K562 (cell line): ENCODE measurements at regions not wholly inside any gene's neighbourhood (a gene's known extent, or its start where the extent isn't known, plus 50 kb on each side); places are given as distances from the start of the nearest gene placed in this dataset.

Source experiments
- ATAC-seq: fragments of 200-7000 bp; cut with Tn5 transposase; 3 replicates; pipeline ENCODE4 v1.9.1; 2020; ENCODE audit warnings: moderate library complexity
- BruUV-seq: library from RNA; stranded (reverse); fragments of 400-500 nt; replicated peaks from 2 replicates; lab custom pipeline; 2021; lab: Mats Ljungman, UMichigan
- CTCF ChIA-PET: fragments of 300-600 bp; formaldehyde crosslinking; extraction: SDS; loops from one replicate; lab custom pipeline; 2021; ENCODE audit warnings: low intra/inter-chr PET ratio; lab: Yijun Ruan, JAX
- POLR2A ChIA-PET: fragments of 300-600, 350-650 bp; sonication (Branson Sonifier 250); formaldehyde crosslinking; extraction: SDS; loops from one replicate; lab custom pipeline; 2021; ENCODE audit warnings: antibody characterized with exemption, inconsistent platforms; lab: Yijun Ruan, JAX
- DNase-seq, 4 experiments: peaks; one replicate each; pipeline versions ENCODE4 v3.0.0 to v3.0.0-alpha.2; 2011 to 2018; ENCODE audit warnings: low spot score in 3 of 4, mixed read lengths in 3 of 4; ENCODE audit errors: extremely low read depth in 1 of 4
- FAIRE-seq: peaks from 2 replicates; lab custom pipeline; 2011; peaks lifted over from hg19 to GRCh38; lab: Jason Lieb, UNC
- H2AFZ ChIP-seq: 2 replicates; pipeline ENCODE4 v1.6.0; 2011; ENCODE audit warnings: low read depth, low read length, control low read depth, inconsistent platforms
- H3K27ac ChIP-seq: fragments of 200-600 bp; 3 replicates; pipeline ENCODE4 v1.8.0; 2011; ENCODE audit warnings: low read depth, mild to moderate bottlenecking, control low read depth, inconsistent platforms, low read length, moderate library complexity, mixed read lengths; ENCODE audit errors: extremely low read depth
- H3K27me3 ChIP-seq, 2 experiments: fragments of 300-600 bp in 1 of 2; 2 replicates in 1 of 2; 3 replicates in 1 of 2; pipeline versions ENCODE4 v1.6.0 to v1.8.0; 2011; ENCODE audit warnings: inconsistent platforms in 2 of 2, low read length in 2 of 2, mild to moderate bottlenecking in 1 of 2, mixed read lengths in 1 of 2, moderate library complexity in 1 of 2; ENCODE audit not compliant: control insufficient read depth in 2 of 2, insufficient read depth in 2 of 2
- H3K36me3 ChIP-seq: fragments of 300-600 bp; 3 replicates; pipeline ENCODE4 v1.8.0; 2011; ENCODE audit warnings: mild to moderate bottlenecking, low read length, inconsistent platforms; ENCODE audit not compliant: control insufficient read depth, insufficient read depth
- H3K4me1 ChIP-seq, 2 experiments: fragments of 200-600 bp in 1 of 2; replicated peaks in 1 of 2; 2 replicates in 1 of 2; 3 replicates in 1 of 2; pipeline versions ENCODE4 v1.5.1 to v1.8.0; 2011; ENCODE audit warnings: inconsistent platforms in 2 of 2, low read length in 2 of 2, mild to moderate bottlenecking in 1 of 2, mixed read lengths in 1 of 2, moderate library complexity in 1 of 2; ENCODE audit not compliant: control insufficient read depth in 2 of 2, insufficient read depth in 2 of 2
- H3K4me2 ChIP-seq: 2 replicates; pipeline ENCODE4 v1.6.1; 2011; ENCODE audit warnings: low read length, control low read depth, inconsistent platforms, mixed read lengths; ENCODE audit not compliant: insufficient read depth
- H3K4me3 ChIP-seq: fragments of 200-600 bp; sonication (generic), shearing (Covaris generic); 2 replicates; pipeline ENCODE4 v1.5.1; 2016; ENCODE audit warnings: control low read depth, inconsistent platforms
- H3K79me2 ChIP-seq: fragments of 200-600 bp; 3 replicates; pipeline ENCODE4 v1.8.0; 2011; ENCODE audit warnings: low read length, inconsistent platforms; ENCODE audit not compliant: control insufficient read depth, insufficient read depth
- H3K9ac ChIP-seq, 2 experiments: 2 replicates each; pipeline versions ENCODE4 v1.6.0 to v1.6.1; 2011; ENCODE audit warnings: low read depth in 2 of 2, low read length in 2 of 2, control low read depth in 1 of 2, inconsistent platforms in 1 of 2, mild to moderate bottlenecking in 1 of 2, mixed read lengths in 1 of 2; ENCODE audit not compliant: insufficient read depth in 1 of 2
- H3K9me1 ChIP-seq: one replicate; pipeline ENCODE4 v1.6.0; 2011; ENCODE audit warnings: inconsistent platforms, mild to moderate bottlenecking, low read length, moderate library complexity; ENCODE audit not compliant: control insufficient read depth, insufficient read depth
- H3K9me3 ChIP-seq: replicated peaks from 2 replicates; pipeline ENCODE4 v1.5.1; 2011; ENCODE audit warnings: low read depth, low read length, inconsistent platforms; ENCODE audit not compliant: control insufficient read depth, insufficient read depth
- H4K20me1 ChIP-seq: replicated peaks from 2 replicates; pipeline ENCODE4 v1.6.1; 2011; ENCODE audit warnings: low read length, inconsistent platforms, mixed read lengths; ENCODE audit not compliant: control insufficient read depth, insufficient read depth
- BACH1 ChIP-seq: fragments of 200-800 bp; sonication (Bioruptor generic); IDR thresholded peaks from 2 replicates; pipeline ENCODE4 v1.6.1; 2016; ENCODE audit warnings: missing genetic modification characterization, missing compliant biosample characterization
- HNRNPL ChIP-seq: fragments of 200-400 bp; formaldehyde crosslinking; IDR thresholded peaks from 2 replicates; pipeline ENCODE4 v1.6.1; 2017; ENCODE audit warnings: low read depth, mild to moderate bottlenecking, low read length
- NONO ChIP-seq, 2 experiments: fragments of 200-400 bp in 1 of 2; fragments of 450-650 bp in 1 of 2; formaldehyde crosslinking in 1 of 2; IDR thresholded peaks; 2 replicates each; pipeline ENCODE4 v1.6.1; 2017; ENCODE audit warnings: low read depth in 2 of 2, mild to moderate bottlenecking in 2 of 2, moderate library complexity in 2 of 2, low read length in 1 of 2
- RBM17 ChIP-seq: fragments of 200-400 bp; formaldehyde crosslinking; IDR thresholded peaks from 2 replicates; pipeline ENCODE4 v1.6.1; 2017; ENCODE audit warnings: low read depth, mild to moderate bottlenecking, low read length, borderline replicate concordance
- WGBS: fragments of 100-300 bp; shearing (Covaris generic); methylation state at CpG from one replicate; pipeline ENCODE4 v1.1.6; 2016; ENCODE audit warnings: low coverage, mixed read lengths; ENCODE audit not compliant: insufficient coverage; ENCODE audit errors: missing lambda C conversion rate; 5-methylcytosine and 5-hydroxymethylcytosine counted together
- in situ Hi-C: fragments of 300-500 bp; cut with MboI; formaldehyde crosslinking; loops from 4 replicates; pipeline ENCODE4 v1.15.0; 2018; ENCODE audit warnings: inconsistent platforms, mixed read lengths
- intact Hi-C: fragments of 100-400 bp; cut with micrococcal nuclease; formaldehyde crosslinking; loops from 2 replicates; pipeline ENCODE4 v1.14.2; 2022
- TF ChIP-seq, protein P1 (sequence below): sonication (generic); formaldehyde crosslinking; IDR thresholded peaks from 2 replicates; pipeline ENCODE4 v1.8.1; 2023; ENCODE audit warnings: missing genetic modification reagents, mild to moderate bottlenecking, borderline replicate concordance

DNA sequence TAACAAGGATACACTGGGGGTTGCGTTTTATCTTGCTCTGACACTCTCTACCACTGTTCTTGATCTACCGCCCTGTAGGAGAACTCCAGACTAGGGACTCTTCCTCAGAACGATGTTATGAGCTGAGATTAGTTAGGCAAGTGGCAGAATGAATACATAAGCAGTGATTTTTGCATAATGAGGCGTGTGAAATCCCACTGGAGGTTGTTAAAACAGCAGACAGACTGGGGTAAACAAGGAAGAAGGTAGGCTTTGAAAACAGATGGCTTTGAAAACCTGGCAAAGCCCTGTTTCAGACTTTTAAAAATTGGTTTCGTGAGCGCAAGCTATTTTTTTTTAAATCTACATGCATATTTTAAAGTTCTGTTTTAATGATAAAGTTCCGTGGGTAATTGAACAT is 785.2 kb downstream of the TYW1 start:
- Histone ChIP-seq H3K4me2 (no peak overlapping the region), H3K9ac (no peak overlapping the region), H3K79me2 (no peaks in the 10 kb centered on the region), H3K27me3 (peaks cover 0 to 6% of the 10 kb centered on the region in 2 experiments; a peak in 1 of 5 replicates), H3K36me3 (no peaks in the 10 kb centered on the region), H3K9me1 (no peaks in the 10 kb centered on the region), H2AFZ (no peak overlapping the region), H3K4me3 (no peak overlapping the region), H4K20me1 (no peaks in the 10 kb centered on the region), H3K4me1 (no peaks in the 10 kb centered on the region), H3K9me3 (no peaks in the 10 kb centered on the region), H3K27ac (no peak overlapping the region)
- TF ChIP-seq RBM17 (no peak), NONO (IDR thresholded peaks at IDR 0.05; ENCODE audit: low read depth in 2 of 2, low read length in 1 of 2) (no peak), BACH1 (tag) (no peak), HNRNPL (no peak)
- TF ChIP-seq, protein P1, sequence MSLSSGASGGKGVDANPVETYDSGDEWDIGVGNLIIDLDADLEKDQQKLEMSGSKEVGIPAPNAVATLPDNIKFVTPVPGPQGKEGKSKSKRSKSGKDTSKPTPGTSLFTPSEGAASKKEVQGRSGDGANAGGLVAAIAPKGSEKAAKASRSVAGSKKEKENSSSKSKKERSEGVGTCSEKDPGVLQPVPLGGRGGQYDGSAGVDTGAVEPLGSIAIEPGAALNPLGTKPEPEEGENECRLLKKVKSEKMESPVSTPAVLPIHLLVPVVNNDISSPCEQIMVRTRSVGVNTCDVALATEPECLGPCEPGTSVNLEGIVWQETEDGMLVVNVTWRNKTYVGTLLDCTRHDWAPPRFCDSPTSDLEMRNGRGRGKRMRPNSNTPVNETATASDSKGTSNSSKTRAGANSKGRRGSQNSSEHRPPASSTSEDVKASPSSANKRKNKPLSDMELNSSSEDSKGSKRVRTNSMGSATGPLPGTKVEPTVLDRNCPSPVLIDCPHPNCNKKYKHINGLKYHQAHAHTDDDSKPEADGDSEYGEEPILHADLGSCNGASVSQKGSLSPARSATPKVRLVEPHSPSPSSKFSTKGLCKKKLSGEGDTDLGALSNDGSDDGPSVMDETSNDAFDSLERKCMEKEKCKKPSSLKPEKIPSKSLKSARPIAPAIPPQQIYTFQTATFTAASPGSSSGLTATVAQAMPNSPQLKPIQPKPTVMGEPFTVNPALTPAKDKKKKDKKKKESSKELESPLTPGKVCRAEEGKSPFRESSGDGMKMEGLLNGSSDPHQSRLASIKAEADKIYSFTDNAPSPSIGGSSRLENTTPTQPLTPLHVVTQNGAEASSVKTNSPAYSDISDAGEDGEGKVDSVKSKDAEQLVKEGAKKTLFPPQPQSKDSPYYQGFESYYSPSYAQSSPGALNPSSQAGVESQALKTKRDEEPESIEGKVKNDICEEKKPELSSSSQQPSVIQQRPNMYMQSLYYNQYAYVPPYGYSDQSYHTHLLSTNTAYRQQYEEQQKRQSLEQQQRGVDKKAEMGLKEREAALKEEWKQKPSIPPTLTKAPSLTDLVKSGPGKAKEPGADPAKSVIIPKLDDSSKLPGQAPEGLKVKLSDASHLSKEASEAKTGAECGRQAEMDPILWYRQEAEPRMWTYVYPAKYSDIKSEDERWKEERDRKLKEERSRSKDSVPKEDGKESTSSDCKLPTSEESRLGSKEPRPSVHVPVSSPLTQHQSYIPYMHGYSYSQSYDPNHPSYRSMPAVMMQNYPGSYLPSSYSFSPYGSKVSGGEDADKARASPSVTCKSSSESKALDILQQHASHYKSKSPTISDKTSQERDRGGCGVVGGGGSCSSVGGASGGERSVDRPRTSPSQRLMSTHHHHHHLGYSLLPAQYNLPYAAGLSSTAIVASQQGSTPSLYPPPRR (CRISPR knock-in tag) = no peak
- FAIRE-seq (no peak), DNase-seq (no peak), ATAC-seq (no peak)
- BruUV-seq = no TSS peak
- CTCF ChIA-PET = no interaction called here
- 2% methylated on average over 7 of the region's 7 CpGs for WGBS
- in situ Hi-C loops (no loop called here), intact Hi-C loops (no loop called here)
- POLR2A ChIA-PET = no interaction called here
